VCaP (cell line): ENCODE measurements at regions not wholly inside any gene's neighbourhood (a gene's known extent, or its start where the extent isn't known, plus 50 kb on each side); places are given as distances from the start of the nearest gene placed in this dataset.

Experiments used
- H3K27ac ChIP-seq: fragments of 450-650 bp; 2 replicates; pipeline ENCODE4 v1.5.1; 2017
- CTCF ChIP-seq: fragments of 450-650 bp; conservative IDR thresholded peaks from 2 replicates; pipeline ENCODE4 v1.5.1; 2017; ENCODE audit warnings: mild to moderate bottlenecking, moderate library complexity

GRCh38 chr11:116420770-116421528, 351.8 kb downstream of the BUD13 start:
- no peak overlapping the region for H3K27ac ChIP-seq
- no peak for TF ChIP-seq CTCF

GRCh38 chr11:116420030-116420429, 352.8 kb downstream of the BUD13 start:
- no peak overlapping the region for H3K27ac ChIP-seq
- no peak for TF ChIP-seq CTCF

- H3K27ac ChIP-seq, result no peak overlapping the region
- no peak for TF ChIP-seq CTCF
These were observed 354.3 kb downstream of the BUD13 start for GRCh38 chr11:116418388-116419041.

GRCh38 chr11:116416852-116417251, 355.9 kb downstream of the BUD13 start:
- H3K27ac ChIP-seq, result no peak overlapping the region
- no peak for TF ChIP-seq CTCF

- TF ChIP-seq CTCF, result no peak
- no peak overlapping the region for H3K27ac ChIP-seq
These were observed 357.7 kb downstream of the BUD13 start for GRCh38 chr11:116415095-116415494.

- H3K27ac ChIP-seq, result no peak overlapping the region
- no peak for TF ChIP-seq CTCF
These were observed 358.4 kb downstream of the BUD13 start for GRCh38 chr11:116414357-116414880.

GRCh38 chr11:116413301-116414242, 359.2 kb downstream of the BUD13 start:
- H3K27ac ChIP-seq, result no peak overlapping the region
- TF ChIP-seq CTCF, result no peak
